ENCODE measurements at regions not wholly inside any gene's neighbourhood (a gene's known extent, or its start where the extent isn't known, plus 50 kb on each side); places are given as distances from the start of the nearest gene placed in this dataset.
A peak's percentile ranks its signal among the peaks of the same experiment; 100 is the strongest.
"Not testable (repeated sequence)": the region's sequence is repeated elsewhere in the genome, so short reads cannot be mapped to it uniquely, and the experiment has no call there.

DNA sequence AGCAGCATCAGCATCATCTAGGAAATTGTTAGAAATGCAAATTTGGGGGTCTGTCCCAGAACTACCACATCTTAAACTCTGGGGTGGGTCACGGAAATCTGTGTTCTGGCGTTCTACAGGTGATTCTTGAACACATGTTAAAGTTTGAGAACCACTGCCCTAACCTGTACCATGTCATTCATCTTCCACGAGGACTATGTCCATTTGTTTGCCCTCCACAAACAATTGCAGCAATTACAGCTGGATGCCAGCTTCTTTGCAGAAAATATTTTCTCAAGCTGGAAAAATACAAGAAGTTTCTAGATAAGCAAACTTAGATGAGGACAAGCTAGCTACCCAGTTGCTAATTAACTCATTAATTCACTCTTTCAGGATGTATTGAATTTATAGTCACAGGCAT, 54.1 kb downstream of the MAFB start:
- no peak for DNase-seq

DNA sequence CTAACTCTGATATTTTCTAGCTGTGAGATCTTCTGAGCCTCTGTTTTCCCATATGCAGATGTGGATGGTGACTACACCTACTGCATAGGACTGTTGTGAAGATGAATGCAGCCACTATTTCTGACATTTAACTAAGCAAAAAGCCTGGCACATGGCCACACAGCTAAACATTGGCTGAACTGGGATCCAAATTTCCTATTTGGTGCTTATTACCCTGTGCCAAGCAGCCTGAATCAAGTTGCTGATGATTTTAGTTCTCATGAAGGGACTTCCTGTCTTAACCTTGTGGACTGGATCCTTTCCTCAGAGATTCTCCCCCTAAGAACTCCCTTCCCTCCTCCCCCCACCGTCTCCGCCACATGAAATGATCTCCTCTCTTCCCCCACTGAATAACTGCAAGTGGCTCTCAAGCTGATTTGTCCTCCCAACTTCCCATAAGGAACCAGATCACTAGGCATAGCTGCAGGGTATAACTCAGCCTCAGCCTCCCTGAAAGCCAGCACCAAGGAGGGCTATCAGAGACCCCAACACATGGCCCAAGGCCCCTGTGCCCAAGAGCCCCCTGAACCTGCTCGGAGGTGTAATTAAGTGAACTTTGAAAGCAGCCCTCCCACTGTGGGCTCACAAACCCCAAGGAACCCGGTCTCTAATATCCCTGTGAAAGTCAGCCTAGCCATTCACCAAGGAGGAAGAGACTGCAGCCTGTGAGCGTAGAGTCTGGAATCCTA, 55.7 kb downstream of the MAFB start:
- no peak for DNase-seq

- DNase-seq = no peak
Observed at GRCh38 chr20:40632346-40632976, 56.6 kb downstream of the MAFB start.

DNA sequence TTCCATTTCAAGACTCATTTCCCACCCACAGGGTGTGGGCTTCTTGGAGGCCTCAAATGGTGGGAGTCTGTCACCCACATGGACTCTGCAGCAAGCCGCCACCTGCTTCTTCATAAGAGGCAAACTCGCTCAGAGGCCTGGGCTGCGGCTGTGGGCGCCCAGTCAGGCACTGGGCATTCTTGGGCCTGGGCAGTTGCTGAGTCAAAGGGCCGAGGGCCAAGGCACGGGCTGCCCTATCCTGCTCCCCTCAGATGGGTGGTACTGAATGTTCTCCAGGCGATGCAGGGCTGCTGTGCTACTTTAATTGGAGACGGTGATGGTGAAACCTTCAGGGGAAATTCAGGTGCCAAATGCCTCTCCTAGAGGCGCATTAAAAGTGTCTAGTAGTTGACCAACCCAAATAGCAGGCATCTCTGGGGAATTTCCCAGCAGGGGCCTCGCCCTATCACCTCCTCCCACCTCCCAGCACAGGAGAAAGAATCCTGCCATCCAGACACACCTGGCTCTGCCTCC, 57.9 kb downstream of the MAFB start:
- no peak for DNase-seq

- no peak for DNase-seq
Observed at GRCh38 chr20:40630713-40631112, 58.3 kb downstream of the MAFB start.

DNA sequence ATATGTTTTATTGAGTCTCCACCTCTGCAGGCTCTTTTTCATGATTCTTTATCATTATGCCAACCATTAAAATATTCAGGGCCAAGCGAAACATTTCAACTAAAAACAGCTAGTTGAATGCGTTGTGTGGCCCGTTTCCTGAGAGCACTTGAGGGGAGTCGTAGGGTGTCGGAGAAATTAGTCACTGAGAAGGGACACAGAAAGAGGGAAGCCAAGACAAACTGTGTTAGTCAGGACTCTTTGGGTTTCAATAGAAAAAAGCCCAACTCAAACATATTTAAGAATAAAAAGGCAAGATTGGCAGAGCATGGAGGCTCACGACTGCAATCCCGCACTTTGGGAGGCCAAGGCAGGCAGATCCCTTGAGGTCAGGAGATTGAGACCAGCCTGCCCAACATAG, 58.9 kb downstream of the MAFB start:
- DNase-seq = no peak

DNA sequence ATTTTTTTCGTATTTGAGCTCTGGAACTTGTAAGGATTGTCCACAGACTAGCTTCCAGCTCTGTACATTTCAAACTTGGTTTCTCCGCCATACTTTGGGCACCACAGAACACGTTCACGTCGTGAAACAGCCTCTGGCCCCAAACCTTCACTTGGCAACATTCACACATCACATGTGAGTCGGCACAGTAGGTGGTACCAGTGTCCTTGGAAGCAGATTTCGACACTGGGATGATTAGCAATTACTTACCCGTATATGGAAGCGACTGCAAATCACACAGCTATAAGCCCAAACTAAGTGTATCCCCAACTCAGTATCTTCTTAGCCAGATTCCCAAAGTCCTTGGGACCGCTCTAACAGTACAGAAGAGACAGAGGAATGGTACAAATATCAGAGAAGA, 60.2 kb downstream of the MAFB start:
- no peak for DNase-seq

- DNase-seq = not testable (repeated sequence)
Observed at GRCh38 chr20:40619053-40619452, 70.0 kb downstream of the MAFB start.

DNA sequence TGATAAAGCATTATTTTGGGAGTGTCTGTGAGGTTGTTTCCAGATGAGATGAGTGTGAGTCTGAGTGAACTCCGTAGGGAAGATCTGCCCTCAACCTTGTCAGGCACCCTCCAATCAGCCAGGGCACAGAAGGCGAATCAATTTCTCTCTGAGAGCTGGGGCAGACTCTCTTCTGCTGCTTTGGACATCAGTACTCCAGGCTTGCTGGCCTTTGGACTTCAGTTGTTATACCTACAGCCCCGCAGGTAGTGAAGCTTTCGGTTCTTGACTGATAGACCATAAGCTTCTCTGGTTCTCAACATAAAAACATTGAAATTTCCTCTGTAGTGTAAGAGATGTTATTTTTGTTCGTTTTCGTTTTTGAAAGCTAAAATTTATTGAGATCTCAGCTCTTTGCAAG, 71.4 kb downstream of the MAFB start:
- DNase-seq = peak; percentile 81

GRCh38 chr20:40612837-40613236, 76.2 kb downstream of the MAFB start:
- DNase-seq = no peak

GRCh38 chr20:40612247-40612646, 76.8 kb downstream of the MAFB start:
- DNase-seq = no peak

GRCh38 chr20:40610730-40611129, 78.3 kb downstream of the MAFB start:
- no peak for DNase-seq

GRCh38 chr20:40607927-40608326, 81.1 kb downstream of the MAFB start:
- no peak for DNase-seq

DNA sequence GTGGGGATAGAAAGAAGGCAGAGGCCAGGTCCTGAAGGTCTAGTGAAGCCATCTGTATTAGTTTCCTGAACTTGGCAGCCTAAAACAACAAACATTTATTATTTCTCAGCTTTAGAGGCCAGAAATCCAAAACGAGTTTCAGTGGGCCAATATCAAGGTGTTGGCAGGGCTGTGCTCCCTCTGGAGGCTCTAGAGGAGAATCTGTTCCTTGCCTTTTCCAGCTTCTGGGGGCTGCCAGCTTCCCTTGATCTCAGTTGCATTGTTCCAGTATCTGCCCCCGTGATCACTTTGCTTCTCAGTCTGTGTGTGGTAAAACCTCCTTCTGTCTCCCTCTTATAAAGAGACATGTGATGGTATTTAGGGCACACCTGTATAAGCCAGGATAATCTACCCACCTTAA, 82.4 kb downstream of the MAFB start:
- DNase-seq = no peak

DNA sequence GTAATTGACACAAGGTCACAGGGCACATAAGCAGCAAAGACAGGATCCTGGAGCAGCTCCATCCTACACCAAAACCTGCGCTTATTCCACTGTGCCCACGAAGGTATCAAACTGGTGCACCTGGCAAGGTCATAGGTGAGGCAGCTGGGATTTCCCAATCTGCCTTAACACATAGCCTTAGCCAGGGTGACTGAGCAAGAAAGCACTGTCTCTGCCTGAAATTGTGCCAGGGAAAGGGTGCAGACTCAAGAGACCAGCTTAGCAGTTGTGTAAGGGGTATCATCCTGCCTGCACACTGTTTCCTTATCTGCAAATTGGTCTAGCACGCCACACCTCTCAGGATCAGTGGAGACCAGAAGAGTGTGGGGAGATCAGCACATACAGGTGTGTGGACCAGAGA, 82.8 kb downstream of the MAFB start:
- no peak for DNase-seq

DNA sequence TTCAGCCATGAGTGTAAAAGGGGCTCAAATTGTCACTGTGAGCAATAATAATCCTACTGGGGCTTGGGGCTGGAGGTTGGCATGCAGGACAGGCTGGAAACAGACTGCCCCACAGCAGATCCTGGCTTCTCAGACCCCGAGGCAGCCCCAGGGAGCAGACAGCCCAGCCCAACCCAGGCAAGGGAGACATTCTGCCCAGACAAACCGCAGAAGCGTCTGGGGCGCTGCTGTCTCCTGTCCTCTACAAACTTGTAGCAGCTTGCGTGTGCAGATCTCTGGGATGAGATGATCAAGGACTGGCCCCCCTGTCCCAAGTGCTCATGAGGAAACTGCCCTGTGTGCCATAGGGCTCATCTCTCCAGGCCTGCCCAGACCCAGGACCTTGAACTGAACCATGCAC, 84.6 kb downstream of the MAFB start:
- DNase-seq = no peak

DNA sequence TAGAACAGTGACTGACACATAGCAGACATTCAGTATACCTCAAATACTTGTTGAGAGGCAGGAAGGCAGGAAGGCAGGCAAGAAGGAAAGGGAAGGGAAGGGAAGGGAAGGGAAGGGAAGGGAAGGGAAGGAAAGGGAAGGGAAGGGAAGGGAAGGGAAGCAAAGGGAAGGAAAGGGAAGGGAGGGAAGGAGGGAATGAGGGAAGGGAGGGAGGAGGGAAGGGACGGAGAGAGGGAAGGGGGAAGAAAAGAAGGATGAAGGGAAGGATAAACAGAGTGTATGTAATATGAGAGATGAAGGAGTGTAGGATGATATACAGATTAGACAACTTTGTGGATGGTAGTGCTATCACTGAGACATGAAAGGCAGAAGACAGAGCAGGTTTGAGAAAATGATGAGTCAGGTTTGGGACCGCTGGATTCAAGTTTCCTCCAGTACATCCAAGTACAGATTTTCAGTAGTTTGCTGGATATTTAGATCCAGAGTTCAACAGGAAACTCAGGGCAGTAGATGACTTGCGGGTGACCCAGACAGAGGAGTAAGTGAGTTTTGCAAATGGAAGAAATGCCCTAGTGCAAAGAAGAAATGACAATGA, 85.9 kb downstream of the MAFB start:
- DNase-seq = no peak

- no peak for DNase-seq
Observed at GRCh38 chr20:40602381-40602780, 86.7 kb downstream of the MAFB start.

DNA sequence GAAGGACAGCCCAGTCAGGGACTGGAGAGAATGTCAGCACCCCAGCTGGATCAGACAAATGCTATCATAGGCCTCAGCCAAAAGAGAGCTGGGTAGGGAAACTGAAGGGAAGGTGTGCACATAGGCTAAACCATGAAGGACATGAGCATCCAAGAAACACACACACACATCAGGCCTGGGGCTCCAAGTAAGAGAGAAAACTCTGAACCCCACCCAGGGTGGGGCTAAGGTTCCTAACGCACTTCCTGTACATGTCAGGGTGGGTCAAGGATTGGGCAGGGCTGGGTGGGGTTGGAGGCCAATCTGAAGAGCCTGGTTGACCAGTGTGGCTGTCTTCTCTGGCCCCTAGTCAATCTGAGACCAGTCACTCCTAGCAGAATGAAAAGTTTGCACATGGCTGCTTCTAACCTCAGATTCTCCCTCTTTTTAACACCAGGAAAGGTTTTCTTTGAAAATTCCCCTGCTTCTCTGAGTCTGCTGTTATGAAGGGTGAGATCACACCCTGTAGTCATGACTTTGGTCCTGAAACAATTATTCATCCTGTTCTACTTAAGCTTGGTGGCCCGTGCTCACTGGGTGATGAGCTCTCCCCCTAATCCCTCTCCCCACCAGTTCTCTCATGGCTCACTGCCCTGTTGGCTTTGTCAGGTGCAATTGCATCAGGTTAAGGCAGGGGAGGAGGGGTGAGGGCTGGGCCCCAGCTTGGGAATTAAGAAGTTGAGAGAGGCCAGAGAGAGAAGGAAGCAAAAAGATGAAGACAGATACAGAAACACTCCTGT, 88.4 kb downstream of the MAFB start:
- DNase-seq = no peak

DNA sequence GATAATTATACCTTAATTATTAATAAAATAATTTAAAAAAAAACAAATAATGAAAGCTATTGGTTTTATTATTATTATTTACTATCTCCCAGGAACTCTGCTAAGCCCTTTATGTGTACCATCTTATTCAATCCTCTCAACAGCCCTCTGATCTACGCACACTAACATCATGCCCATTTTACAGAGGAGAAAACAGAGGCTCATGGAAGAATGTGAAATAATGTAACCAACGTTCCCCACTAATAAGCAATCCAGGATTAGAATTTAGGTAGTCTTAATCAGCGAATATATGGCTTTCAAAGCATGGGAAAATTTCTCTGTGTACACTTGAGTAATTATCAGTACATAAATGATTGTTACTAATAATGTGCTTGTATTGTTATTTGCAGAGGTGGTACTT, 89.0 kb downstream of the MAFB start:
- no peak for DNase-seq

DNA sequence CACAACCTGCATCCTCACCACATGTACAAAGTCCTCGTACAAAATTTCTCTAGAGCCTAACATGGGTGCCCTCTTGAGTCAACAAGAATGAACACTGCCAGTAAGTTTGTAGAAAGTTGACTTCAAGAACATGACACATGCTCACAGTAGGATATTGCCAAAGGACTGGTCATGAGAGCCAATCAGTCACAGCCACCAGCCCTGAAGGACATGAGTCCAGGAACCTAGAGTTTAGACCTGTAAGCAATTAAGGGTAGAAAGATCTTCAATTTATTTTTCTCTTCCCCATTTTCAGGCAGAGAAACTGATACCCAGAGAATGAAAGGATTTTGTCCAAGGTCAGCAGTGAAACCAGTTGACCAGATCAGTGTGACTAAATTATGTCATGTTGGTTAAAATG, 96.1 kb downstream of the MAFB start:
- no peak for DNase-seq

DNA sequence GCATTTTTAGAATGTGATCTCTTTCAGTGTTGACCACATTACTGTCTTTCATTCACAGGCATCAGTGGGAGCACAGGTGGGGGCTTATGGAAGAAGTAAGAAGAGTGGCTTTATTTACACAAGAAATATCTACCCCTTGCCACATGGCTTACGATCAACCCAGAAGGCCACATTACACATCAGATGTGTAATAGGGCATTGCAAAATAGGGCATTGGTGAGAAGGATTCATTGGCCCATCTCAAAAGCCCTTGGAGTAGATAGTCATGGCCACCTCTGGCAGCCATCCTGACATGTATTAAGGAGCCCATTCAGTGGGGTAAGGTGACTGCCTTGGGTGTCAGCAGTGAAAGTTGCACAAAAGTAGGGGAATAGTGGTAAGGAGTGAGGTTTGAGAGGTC, 97.5 kb downstream of the MAFB start:
- no peak for DNase-seq

DNA sequence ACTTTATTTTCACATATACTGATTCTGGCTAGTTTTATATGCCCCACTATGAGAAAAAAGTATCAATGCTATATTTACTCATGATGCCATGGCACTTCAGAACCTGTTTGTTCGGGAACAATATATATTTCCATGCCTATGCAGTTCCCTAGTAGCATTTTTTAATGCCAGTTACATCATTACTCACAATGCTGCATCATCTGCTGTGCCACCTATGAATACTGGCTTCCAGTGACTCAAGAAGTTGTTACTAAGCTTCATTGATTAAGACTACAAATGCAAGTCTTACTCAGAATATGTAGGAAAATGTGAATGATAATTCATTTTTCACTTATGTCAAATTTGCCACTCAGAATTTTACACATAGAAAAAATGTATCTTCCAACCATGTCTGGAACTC, 97.9 kb downstream of the MAFB start:
- no peak for DNase-seq

- no peak for DNase-seq
Observed at GRCh38 chr20:40589581-40589980, 99.5 kb downstream of the MAFB start.

Measured in GOT3 (cell line).